ENCODE measurements at regions not wholly inside any gene's neighbourhood (a gene's known extent, or its start where the extent isn't known, plus 50 kb on each side); places are given as distances from the start of the nearest gene placed in this dataset.

DNA sequence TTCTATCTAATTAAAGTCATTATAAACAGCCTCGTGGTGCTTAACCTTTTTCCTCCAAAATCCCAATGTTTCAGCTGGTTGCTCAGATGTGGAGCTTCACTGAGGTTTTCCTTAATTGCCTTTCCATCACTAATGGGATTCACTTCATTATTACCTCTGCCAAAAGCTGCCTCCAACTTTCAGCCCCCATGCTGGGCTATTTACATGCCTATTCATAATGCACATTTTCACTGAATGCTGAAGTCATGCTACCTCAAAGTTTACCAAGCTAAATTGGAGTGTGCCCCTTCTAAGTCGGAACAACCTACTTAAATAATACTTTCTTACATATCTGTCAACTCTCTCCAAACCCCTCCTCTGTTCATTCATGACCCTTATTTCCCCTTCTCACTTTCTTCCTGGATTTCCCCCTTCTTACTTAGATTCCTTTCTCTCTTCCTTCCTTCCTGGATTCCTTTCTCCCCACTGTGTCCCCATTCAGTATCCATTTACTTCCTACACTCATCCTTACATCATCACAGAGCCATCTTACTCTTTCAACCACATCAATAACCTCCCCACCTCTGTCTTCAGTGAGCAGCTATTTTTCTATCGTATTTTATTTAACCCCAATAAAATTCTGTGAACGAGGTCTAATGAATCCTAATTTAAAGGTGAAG lies 887.3 kb upstream of the TENM4 start:
- no TSS peak for BruUV-seq (replicated peaks)

More for the DNA sequence above, 887.3 kb upstream of the TENM4 start:
- dilution Hi-C loops (cut with MboI; ENCODE audit: extremely low pct_ligation_motif_present, low sequenced_read_pairs), result no loop called here
- Histone ChIP-seq H3K79me2 (ENCODE audit: control insufficient read depth, insufficient read depth, low read length) (no peaks in the 10 kb centered on the region), H3K9me3 (replicated peaks; ENCODE audit: control insufficient read depth, insufficient read depth, low read length) (no peaks in the 10 kb centered on the region), H3K27me3 (ENCODE audit: control insufficient read depth in 2 of 2, insufficient read depth in 2 of 2, low read length in 2 of 2) (no peaks in the 10 kb centered on the region), H3K4me1 (ENCODE audit: control insufficient read depth, extremely low read depth, insufficient read depth, low read length) (peaks cover 15% of the 10 kb centered on the region), H3K9ac (replicated peaks; ENCODE audit: extremely low read depth, insufficient read depth, low read length) (no peak overlapping the region), H4K20me1 (replicated peaks; ENCODE audit: control insufficient read depth, extremely low read depth, insufficient read depth, low read length) (no peaks in the 10 kb centered on the region), H3K4me2 (ENCODE audit: insufficient read depth, low read length) (no peak overlapping the region), H3K27ac (ENCODE audit: insufficient read depth, low read depth, low read length) (no peak overlapping the region), H2AFZ (ENCODE audit: low read depth, low read length) (no peak overlapping the region), H3K9me1 (replicated peaks; ENCODE audit: control insufficient read depth, extremely low read depth, insufficient read depth, low read length) (no peaks in the 10 kb centered on the region), H3K4me3 (replicated peaks in 1 of 3; ENCODE audit: insufficient read depth in 1 of 3, low read depth in 1 of 3, low read length in 3 of 3) (no peak overlapping the region), H3K36me3 (ENCODE audit: control insufficient read depth in 2 of 2, extremely low read depth in 1 of 2, insufficient read depth in 2 of 2, low read length in 2 of 2) (no peaks in the 10 kb centered on the region)
- TF ChIP-seq MYC (IDR thresholded peaks at IDR 0.05; ENCODE audit: low read depth, low read length) (no peak), EZH2 (IDR thresholded peaks at IDR 0.05; ENCODE audit: borderline replicate concordance, low read depth, low read length, severe bottlenecking) (no peak), FOS (IDR thresholded peaks at IDR 0.05; ENCODE audit: borderline replicate concordance, insufficient read depth, low read length) (no peak), JUN (IDR thresholded peaks at IDR 0.05; ENCODE audit: borderline replicate concordance, insufficient read depth, insufficient read length, low read depth) (no peak), POLR2AphosphoS5 (IDR thresholded peaks at IDR 0.05; ENCODE audit: insufficient read depth, low read depth, low read length) (no peak), POLR2A (IDR thresholded peaks at IDR 0.05; ENCODE audit: low read depth, low read length) (no peak), GATA2 (IDR thresholded peaks at IDR 0.05; ENCODE audit: insufficient read depth, insufficient read length, low read depth, low read length) (no peak)
- TF ChIP-seq, protein P1, sequence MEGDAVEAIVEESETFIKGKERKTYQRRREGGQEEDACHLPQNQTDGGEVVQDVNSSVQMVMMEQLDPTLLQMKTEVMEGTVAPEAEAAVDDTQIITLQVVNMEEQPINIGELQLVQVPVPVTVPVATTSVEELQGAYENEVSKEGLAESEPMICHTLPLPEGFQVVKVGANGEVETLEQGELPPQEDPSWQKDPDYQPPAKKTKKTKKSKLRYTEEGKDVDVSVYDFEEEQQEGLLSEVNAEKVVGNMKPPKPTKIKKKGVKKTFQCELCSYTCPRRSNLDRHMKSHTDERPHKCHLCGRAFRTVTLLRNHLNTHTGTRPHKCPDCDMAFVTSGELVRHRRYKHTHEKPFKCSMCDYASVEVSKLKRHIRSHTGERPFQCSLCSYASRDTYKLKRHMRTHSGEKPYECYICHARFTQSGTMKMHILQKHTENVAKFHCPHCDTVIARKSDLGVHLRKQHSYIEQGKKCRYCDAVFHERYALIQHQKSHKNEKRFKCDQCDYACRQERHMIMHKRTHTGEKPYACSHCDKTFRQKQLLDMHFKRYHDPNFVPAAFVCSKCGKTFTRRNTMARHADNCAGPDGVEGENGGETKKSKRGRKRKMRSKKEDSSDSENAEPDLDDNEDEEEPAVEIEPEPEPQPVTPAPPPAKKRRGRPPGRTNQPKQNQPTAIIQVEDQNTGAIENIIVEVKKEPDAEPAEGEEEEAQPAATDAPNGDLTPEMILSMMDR (IDR thresholded peaks at IDR 0.05; ENCODE audit: extremely low read depth in 1 of 2, insufficient read depth in 1 of 2, low read depth in 1 of 2, low read length in 2 of 2), result no peak
- TF ChIP-seq, protein P2, sequence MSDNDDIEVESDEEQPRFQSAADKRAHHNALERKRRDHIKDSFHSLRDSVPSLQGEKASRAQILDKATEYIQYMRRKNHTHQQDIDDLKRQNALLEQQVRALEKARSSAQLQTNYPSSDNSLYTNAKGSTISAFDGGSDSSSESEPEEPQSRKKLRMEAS (IDR thresholded peaks at IDR 0.05; ENCODE audit: insufficient read depth, insufficient read length), result no peak
- ChIA-PET POLR2A (no interaction called here), CTCF (no interaction called here)
- FAIRE-seq (no peak), DNase-seq (ENCODE audit: low read depth, low spot score) (no peak)
- intact Hi-C loops (cut with micrococcal nuclease), result no loop called here
